ENCODE measurements at regions not wholly inside any gene's neighbourhood (a gene's known extent, or its start where the extent isn't known, plus 50 kb on each side); places are given as distances from the start of the nearest gene placed in this dataset.

DNA sequence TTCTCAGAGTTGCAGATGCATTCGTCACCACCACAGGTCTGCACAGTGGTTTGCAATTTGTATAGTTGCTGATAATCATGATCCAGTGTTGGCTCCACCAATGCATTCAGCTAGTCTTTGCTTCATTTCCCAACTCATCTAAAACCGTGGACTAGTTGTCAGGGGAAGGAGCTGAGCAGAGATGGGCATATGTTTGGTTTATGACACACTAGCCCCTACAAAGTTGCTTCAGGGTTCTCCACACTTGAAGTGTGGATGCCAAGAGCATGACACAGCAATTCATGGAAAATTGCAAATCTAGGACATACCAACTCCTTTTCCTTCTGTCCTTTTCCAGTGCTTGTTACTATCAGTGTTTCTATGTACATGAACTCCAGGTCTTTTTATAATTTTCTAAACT, 168.0 kb downstream of the TNFSF13B start:
- Histone ChIP-seq H3K9me3 (ENCODE audit: control insufficient read depth in 1 of 2, low read length in 2 of 2) (no peaks in the 10 kb centered on the region), H3K4me1 (ENCODE audit: control insufficient read depth in 1 of 2, insufficient read depth in 2 of 2, low read length in 2 of 2) (peaks cover 0 to 3% of the 10 kb centered on the region in 2 donors), H3K36me3 (ENCODE audit: control insufficient read depth in 1 of 2, insufficient read depth in 2 of 2, low read length in 2 of 2) (no peaks in the 10 kb centered on the region), H3K27me3 (ENCODE audit: low read depth, low read length) (no peaks in the 10 kb centered on the region), H3K27ac (ENCODE audit: low read length) (no peak overlapping the region), H3K4me3 (ENCODE audit: low read depth in 1 of 2, low read length in 2 of 2) (no peak overlapping the region)

DNA sequence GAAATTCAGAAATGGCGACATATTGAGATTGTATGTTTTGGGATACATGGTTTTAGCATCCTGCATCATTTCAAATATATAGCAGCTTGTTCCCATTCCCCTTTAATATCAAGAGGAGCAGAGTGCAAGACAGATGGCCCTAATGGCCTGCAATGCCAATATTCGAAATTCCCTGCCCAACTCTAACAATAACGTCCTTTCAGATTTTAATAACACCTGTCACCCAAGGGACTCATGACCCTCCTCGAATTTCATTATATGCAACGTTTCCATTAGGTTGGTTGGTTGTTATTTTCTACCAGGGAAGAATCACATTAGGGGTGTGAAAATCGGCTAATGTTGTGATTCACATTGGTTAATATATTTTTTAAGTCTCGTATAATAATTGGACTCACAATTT, 170.0 kb downstream of the TNFSF13B start:
- H3K9me3 ChIP-seq (ENCODE audit: control insufficient read depth in 1 of 2, low read length in 2 of 2), result peaks cover 0 to 2% of the 10 kb centered on the region in 2 donors
- no peaks in the 10 kb centered on the region for H3K36me3 ChIP-seq (ENCODE audit: control insufficient read depth in 1 of 2, insufficient read depth in 2 of 2, low read length in 2 of 2)
- H3K4me1 ChIP-seq (ENCODE audit: control insufficient read depth in 1 of 2, insufficient read depth in 2 of 2, low read length in 2 of 2), result peaks cover 0 to 3% of the 10 kb centered on the region in 2 donors
- H3K27me3 ChIP-seq (ENCODE audit: low read depth, low read length), result no peaks in the 10 kb centered on the region
- no peak overlapping the region for H3K4me3 ChIP-seq (ENCODE audit: low read depth in 1 of 2, low read length in 2 of 2)
- no peak overlapping the region for H3K27ac ChIP-seq (ENCODE audit: low read length)

DNA sequence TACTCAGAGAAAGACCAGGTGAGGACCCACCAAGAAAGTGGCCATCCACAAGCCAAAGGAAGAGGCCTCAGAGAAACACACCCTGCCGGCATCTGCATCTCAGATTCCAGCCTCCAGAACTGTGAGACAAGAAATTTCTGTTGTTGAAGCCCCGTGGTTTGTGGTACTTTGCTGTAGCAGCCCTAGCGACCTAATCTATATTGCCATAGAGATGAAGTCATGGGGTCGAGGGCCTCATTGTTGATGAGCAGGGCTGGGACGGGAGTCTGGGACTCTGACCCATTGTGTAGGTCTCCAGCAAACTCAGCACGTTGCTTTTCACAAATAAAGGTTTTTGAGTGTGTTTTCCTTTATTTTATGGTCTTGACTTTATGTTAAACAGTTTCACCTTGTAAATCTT, 174.9 kb downstream of the TNFSF13B start:
- Histone ChIP-seq H3K4me1 (ENCODE audit: control insufficient read depth in 1 of 2, insufficient read depth in 2 of 2, low read length in 2 of 2) (no peaks in the 10 kb centered on the region), H3K27ac (ENCODE audit: low read length) (no peak overlapping the region), H3K4me3 (ENCODE audit: low read depth in 1 of 2, low read length in 2 of 2) (no peak overlapping the region), H3K27me3 (ENCODE audit: low read depth, low read length) (no peaks in the 10 kb centered on the region), H3K36me3 (ENCODE audit: control insufficient read depth in 1 of 2, insufficient read depth in 2 of 2, low read length in 2 of 2) (no peaks in the 10 kb centered on the region), H3K9me3 (ENCODE audit: control insufficient read depth in 1 of 2, low read length in 2 of 2) (peaks cover 0 to 2% of the 10 kb centered on the region in 2 donors)

DNA sequence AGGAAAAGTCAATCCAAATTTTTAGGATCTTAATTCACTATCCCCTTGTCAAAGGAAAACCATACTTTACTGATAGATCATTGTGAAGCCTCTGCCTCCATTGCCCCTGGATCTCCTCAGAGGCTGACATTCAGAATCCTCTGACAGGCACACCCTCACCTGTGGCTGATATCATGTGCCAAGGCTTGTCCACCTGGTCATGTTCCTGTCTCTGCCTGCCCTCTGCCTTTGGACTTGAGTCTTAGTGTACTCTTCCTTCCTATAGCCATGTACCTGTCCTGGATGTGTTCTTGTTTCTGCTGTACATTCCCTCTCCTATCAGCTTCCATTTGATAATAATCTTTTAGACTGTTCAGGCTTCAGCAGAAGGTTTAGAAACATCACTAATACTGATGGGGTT, 179.4 kb downstream of the TNFSF13B start:
- H3K4me3 ChIP-seq (ENCODE audit: low read depth in 1 of 2, low read length in 2 of 2), result no peak overlapping the region
- no peaks in the 10 kb centered on the region for H3K4me1 ChIP-seq (ENCODE audit: control insufficient read depth in 1 of 2, insufficient read depth in 2 of 2, low read length in 2 of 2)
- no peak overlapping the region for H3K27ac ChIP-seq (ENCODE audit: low read length)
- no peaks in the 10 kb centered on the region for H3K9me3 ChIP-seq (ENCODE audit: control insufficient read depth in 1 of 2, low read length in 2 of 2)
- H3K36me3 ChIP-seq (ENCODE audit: control insufficient read depth in 1 of 2, insufficient read depth in 2 of 2, low read length in 2 of 2), result no peaks in the 10 kb centered on the region
- H3K27me3 ChIP-seq (ENCODE audit: low read depth, low read length), result no peaks in the 10 kb centered on the region

DNA sequence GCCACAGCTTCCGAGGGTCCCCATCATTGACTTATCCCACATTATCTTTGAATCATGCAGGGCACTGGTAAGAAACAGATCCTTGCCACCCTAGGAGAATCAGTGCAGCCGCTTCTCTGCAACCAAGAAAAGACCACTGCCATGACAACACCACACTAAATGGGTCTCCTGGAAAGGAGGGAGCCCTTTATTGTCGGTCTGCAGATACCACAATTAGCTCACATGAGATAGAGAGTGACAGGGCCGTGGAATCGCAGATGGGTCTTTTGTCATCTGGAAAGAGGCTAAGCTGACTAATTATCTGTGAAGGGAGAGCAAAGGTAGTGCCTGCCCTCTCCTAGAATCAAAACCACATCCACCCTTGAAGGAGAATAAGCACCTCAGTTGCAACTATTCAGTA, 178.3 kb upstream of the MYO16 start:
- H3K27ac ChIP-seq (ENCODE audit: low read length), result no peak overlapping the region
- no peaks in the 10 kb centered on the region for H3K9me3 ChIP-seq (ENCODE audit: control insufficient read depth in 1 of 2, low read length in 2 of 2)
- no peaks in the 10 kb centered on the region for H3K36me3 ChIP-seq (ENCODE audit: control insufficient read depth in 1 of 2, insufficient read depth in 2 of 2, low read length in 2 of 2)
- no peaks in the 10 kb centered on the region for H3K27me3 ChIP-seq (ENCODE audit: low read depth, low read length)
- H3K4me1 ChIP-seq (ENCODE audit: control insufficient read depth in 1 of 2, insufficient read depth in 2 of 2, low read length in 2 of 2), result no peaks in the 10 kb centered on the region
- H3K4me3 ChIP-seq (ENCODE audit: low read depth in 1 of 2, low read length in 2 of 2), result no peak overlapping the region

DNA sequence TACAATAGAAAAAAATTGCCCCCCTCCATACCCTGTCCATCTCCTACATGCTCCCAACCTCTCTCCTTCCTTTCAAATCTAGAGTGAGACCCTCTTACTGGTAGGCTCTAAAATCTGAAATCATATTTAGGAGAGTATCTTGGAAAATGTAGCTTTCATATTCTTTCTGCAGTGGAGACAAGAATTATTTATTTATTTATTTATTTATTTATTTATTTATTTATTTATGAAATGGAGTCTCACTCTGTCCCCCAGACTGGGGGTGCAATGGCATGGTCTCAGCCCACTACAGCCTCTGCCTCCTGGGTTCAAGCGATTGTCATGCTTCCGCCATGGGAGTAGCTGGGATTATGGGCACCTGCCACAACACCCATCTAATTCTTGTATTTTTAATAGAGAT, 174.1 kb upstream of the MYO16 start:
- Histone ChIP-seq H3K4me1 (ENCODE audit: control insufficient read depth in 1 of 2, insufficient read depth in 2 of 2, low read length in 2 of 2) (no peaks in the 10 kb centered on the region), H3K36me3 (ENCODE audit: control insufficient read depth in 1 of 2, insufficient read depth in 2 of 2, low read length in 2 of 2) (no peaks in the 10 kb centered on the region), H3K9me3 (ENCODE audit: control insufficient read depth in 1 of 2, low read length in 2 of 2) (no peaks in the 10 kb centered on the region), H3K4me3 (ENCODE audit: low read depth in 1 of 2, low read length in 2 of 2) (no peak overlapping the region), H3K27me3 (ENCODE audit: low read depth, low read length) (no peaks in the 10 kb centered on the region), H3K27ac (ENCODE audit: low read length) (no peak overlapping the region)

DNA sequence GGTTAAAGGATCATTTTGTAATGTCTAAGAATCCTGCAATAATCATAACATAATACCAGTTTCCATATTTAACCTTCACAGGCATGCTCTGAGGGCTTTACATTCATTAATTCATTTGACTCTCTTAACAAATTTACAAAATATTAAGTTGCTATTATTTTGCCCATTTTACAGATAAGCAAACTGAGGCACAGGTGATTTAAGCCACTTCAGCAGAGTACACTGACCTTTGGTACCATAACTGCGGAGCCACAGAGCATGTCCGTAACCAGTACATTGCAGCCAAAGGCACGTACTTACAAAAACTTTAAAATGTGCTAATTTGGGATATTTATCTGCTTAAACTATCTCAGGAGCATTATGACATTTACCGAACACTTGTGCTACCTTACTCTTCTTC, 169.4 kb upstream of the MYO16 start:
- no peaks in the 10 kb centered on the region for H3K36me3 ChIP-seq (ENCODE audit: control insufficient read depth in 1 of 2, insufficient read depth in 2 of 2, low read length in 2 of 2)
- no peaks in the 10 kb centered on the region for H3K27me3 ChIP-seq (ENCODE audit: low read depth, low read length)
- H3K4me1 ChIP-seq (ENCODE audit: control insufficient read depth in 1 of 2, insufficient read depth in 2 of 2, low read length in 2 of 2), result no peaks in the 10 kb centered on the region

DNA sequence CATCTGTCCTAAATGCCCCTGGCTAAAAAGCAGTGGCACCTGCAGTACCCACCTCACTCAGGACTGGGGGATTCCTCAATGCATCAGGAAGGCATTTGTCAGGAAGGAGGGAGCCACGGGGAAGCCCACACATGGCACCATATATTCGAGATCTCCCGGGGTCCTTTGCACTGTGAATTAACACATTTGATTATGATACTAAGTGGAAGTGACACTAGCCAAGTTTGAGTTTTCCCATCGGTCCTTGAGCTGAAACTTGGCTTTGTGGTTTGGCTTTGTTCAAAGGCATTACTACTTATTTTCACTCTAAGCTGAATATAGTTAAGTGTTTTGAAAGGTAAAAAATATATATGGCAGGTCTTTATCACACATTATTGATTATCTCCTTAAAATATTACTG, 168.7 kb upstream of the MYO16 start:
- Histone ChIP-seq H3K27me3 (ENCODE audit: low read depth, low read length) (no peaks in the 10 kb centered on the region), H3K4me1 (ENCODE audit: control insufficient read depth in 1 of 2, insufficient read depth in 2 of 2, low read length in 2 of 2) (no peaks in the 10 kb centered on the region), H3K27ac (ENCODE audit: low read length) (no peak overlapping the region), H3K4me3 (ENCODE audit: low read depth in 1 of 2, low read length in 2 of 2) (no peak overlapping the region), H3K36me3 (ENCODE audit: control insufficient read depth in 1 of 2, insufficient read depth in 2 of 2, low read length in 2 of 2) (no peaks in the 10 kb centered on the region), H3K9me3 (ENCODE audit: control insufficient read depth in 1 of 2, low read length in 2 of 2) (no peaks in the 10 kb centered on the region)

More for the DNA sequence above, 169.4 kb upstream of the MYO16 start:
- no peak overlapping the region for H3K27ac ChIP-seq (ENCODE audit: low read length)
- H3K9me3 ChIP-seq (ENCODE audit: control insufficient read depth in 1 of 2, low read length in 2 of 2), result no peaks in the 10 kb centered on the region
- no peak overlapping the region for H3K4me3 ChIP-seq (ENCODE audit: low read depth in 1 of 2, low read length in 2 of 2)

DNA sequence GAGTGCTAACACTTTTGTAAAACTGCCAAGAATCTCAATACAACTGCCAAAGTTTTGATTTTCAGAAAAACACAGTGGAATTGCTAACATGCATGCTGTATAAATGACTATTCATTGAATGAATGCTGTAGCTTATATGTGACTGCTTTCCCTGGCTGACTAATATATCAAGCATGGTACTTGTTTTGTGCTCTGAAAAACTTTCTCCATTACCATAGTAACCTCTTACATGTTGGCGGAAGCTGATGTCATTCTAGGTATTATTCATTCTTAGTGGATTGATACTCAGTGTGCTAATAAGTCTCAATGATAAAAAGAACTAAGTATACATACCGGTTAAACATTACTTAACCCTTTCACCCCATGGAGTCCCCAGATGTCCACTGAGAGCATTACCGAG, 166.1 kb upstream of the MYO16 start:
- H3K27me3 ChIP-seq (ENCODE audit: low read depth, low read length), result no peaks in the 10 kb centered on the region
- H3K27ac ChIP-seq (ENCODE audit: low read length), result no peak overlapping the region
- no peak overlapping the region for H3K4me3 ChIP-seq (ENCODE audit: low read depth in 1 of 2, low read length in 2 of 2)
- H3K36me3 ChIP-seq (ENCODE audit: control insufficient read depth in 1 of 2, insufficient read depth in 2 of 2, low read length in 2 of 2), result no peaks in the 10 kb centered on the region
- H3K4me1 ChIP-seq (ENCODE audit: control insufficient read depth in 1 of 2, insufficient read depth in 2 of 2, low read length in 2 of 2), result no peaks in the 10 kb centered on the region
- no peaks in the 10 kb centered on the region for H3K9me3 ChIP-seq (ENCODE audit: control insufficient read depth in 1 of 2, low read length in 2 of 2)

DNA sequence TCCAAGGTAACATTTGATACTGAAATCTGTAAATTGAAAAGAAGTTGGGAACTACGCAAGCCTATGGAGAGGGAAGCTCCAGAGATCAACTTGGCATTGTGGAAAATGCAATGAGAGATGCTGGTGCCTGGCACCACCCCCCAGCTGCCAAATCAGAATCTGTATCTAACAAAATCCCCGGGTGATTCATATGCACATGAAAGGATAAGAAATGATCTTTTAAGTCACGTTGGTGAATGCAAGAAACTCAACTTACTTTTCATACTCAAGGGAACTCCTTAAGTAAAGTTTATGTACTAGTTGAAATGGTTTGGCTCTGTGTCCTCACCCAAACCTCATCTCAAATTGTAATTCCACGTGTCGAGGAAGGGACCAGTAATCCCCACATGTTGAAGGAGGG, 158.5 kb upstream of the MYO16 start:
- H3K9me3 ChIP-seq (ENCODE audit: control insufficient read depth in 1 of 2, low read length in 2 of 2), result no peaks in the 10 kb centered on the region

DNA sequence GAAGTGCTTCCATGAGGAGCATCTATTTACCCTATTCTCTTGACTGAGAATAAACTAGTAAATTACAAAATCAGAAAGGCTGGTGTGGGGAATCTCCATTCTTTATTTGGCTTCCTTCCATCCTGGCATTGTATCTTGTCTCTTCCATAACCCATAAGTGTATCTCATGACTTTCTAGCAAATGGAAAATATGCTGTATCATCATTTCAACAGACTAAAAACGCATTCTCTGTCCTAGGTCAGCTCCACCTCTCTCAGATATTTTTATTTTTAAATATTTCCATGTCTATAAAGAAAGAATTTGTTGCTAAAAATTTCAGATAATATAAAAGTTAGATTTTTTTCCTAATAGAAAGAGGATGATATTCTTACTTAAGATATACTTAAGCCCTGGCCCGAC, 154.2 kb upstream of the MYO16 start:
- no peaks in the 10 kb centered on the region for H3K36me3 ChIP-seq (ENCODE audit: control insufficient read depth in 1 of 2, insufficient read depth in 2 of 2, low read length in 2 of 2)
- H3K9me3 ChIP-seq (ENCODE audit: control insufficient read depth in 1 of 2, low read length in 2 of 2), result no peaks in the 10 kb centered on the region
- H3K4me1 ChIP-seq (ENCODE audit: control insufficient read depth in 1 of 2, insufficient read depth in 2 of 2, low read length in 2 of 2), result no peaks in the 10 kb centered on the region
- no peak overlapping the region for H3K4me3 ChIP-seq (ENCODE audit: low read depth in 1 of 2, low read length in 2 of 2)
- H3K27me3 ChIP-seq (ENCODE audit: low read depth, low read length), result no peaks in the 10 kb centered on the region
- H3K27ac ChIP-seq (ENCODE audit: low read length), result no peak overlapping the region

More for the DNA sequence above, 158.5 kb upstream of the MYO16 start:
- H3K27me3 ChIP-seq (ENCODE audit: low read depth, low read length), result no peaks in the 10 kb centered on the region
- H3K27ac ChIP-seq (ENCODE audit: low read length), result no peak overlapping the region
- no peaks in the 10 kb centered on the region for H3K4me1 ChIP-seq (ENCODE audit: control insufficient read depth in 1 of 2, insufficient read depth in 2 of 2, low read length in 2 of 2)
- H3K36me3 ChIP-seq (ENCODE audit: control insufficient read depth in 1 of 2, insufficient read depth in 2 of 2, low read length in 2 of 2), result no peaks in the 10 kb centered on the region
- no peak overlapping the region for H3K4me3 ChIP-seq (ENCODE audit: low read depth in 1 of 2, low read length in 2 of 2)

DNA sequence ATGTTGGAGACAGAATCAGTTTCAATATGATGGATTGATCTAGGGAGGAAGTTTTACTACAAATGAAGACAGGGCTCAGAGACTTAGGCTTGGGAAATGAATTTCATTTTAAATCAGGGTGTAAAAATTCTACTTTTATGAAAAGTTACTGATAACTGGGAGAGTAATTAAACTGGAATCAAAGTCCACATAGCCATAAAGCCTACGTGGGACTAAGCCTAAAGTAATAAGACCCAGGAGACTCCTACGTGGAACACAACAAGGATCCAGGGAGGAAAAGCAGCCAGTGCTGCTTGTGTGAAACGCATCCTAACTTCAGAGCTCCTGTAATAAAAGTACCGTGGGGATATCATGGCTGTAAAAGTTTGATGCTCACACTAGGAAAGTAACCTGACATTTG, 152.0 kb upstream of the MYO16 start:
- no peaks in the 10 kb centered on the region for H3K9me3 ChIP-seq (ENCODE audit: control insufficient read depth in 1 of 2, low read length in 2 of 2)
- H3K27ac ChIP-seq (ENCODE audit: low read length), result no peak overlapping the region
- no peak overlapping the region for H3K4me3 ChIP-seq (ENCODE audit: low read depth in 1 of 2, low read length in 2 of 2)
- no peaks in the 10 kb centered on the region for H3K36me3 ChIP-seq (ENCODE audit: control insufficient read depth in 1 of 2, insufficient read depth in 2 of 2, low read length in 2 of 2)
- H3K4me1 ChIP-seq (ENCODE audit: control insufficient read depth in 1 of 2, insufficient read depth in 2 of 2, low read length in 2 of 2), result no peaks in the 10 kb centered on the region
- H3K27me3 ChIP-seq (ENCODE audit: low read depth, low read length), result no peaks in the 10 kb centered on the region
